ENCODE measurements at regions not wholly inside any gene's neighbourhood (a gene's known extent, or its start where the extent isn't known, plus 50 kb on each side); places are given as distances from the start of the nearest gene placed in this dataset.
"Not testable (repeated sequence)": the region's sequence is repeated elsewhere in the genome, so short reads cannot be mapped to it uniquely, and the experiment has no call there.

GRCh38 chr3:10693457-10693856 is 122.6 kb upstream of the SLC6A11 start:
- no peak overlapping the region for H3K4me3 Mint-ChIP-seq
- H3K9me3 Mint-ChIP-seq: peaks cover 7% of the 10 kb centered on the region
- no peaks in the 10 kb centered on the region for H3K36me3 Mint-ChIP-seq (ENCODE audit: low read depth)
- DNase-seq: no peak
- H3K27me3 Mint-ChIP-seq (ENCODE audit: low read depth, poor library complexity): peaks cover 48% of the 10 kb centered on the region
- H3K4me1 Mint-ChIP-seq: peaks cover 11% of the 10 kb centered on the region
- no peak overlapping the region for H3K27ac Mint-ChIP-seq
- TF ChIP-seq CTCF (IDR thresholded peaks at IDR 0.05): no peak

GRCh38 chr3:10694179-10694578 is 121.8 kb upstream of the SLC6A11 start:
- Mint-ChIP-seq H3K27me3 (ENCODE audit: low read depth, poor library complexity) (peaks cover 48% of the 10 kb centered on the region), H3K9me3 (peaks cover 7% of the 10 kb centered on the region), H3K27ac (no peak overlapping the region), H3K36me3 (ENCODE audit: low read depth) (no peaks in the 10 kb centered on the region), H3K4me1 (peaks cover 11% of the 10 kb centered on the region), H3K4me3 (no peak overlapping the region)
- DNase-seq: no peak
- no peak for TF ChIP-seq CTCF (IDR thresholded peaks at IDR 0.05)

- Mint-ChIP-seq H3K4me1 (peaks cover 11% of the 10 kb centered on the region), H3K27me3 (ENCODE audit: low read depth, poor library complexity) (peaks cover 47% of the 10 kb centered on the region)
- not testable (repeated sequence) for H3K27ac Mint-ChIP-seq; H3K36me3 Mint-ChIP-seq (ENCODE audit: low read depth); H3K4me3 Mint-ChIP-seq; DNase-seq; H3K9me3 Mint-ChIP-seq
Observed at GRCh38 chr3:10695186-10695585, 120.8 kb upstream of the SLC6A11 start.

- H3K27ac Mint-ChIP-seq: no peak overlapping the region
- DNase-seq: no peak
- H3K4me3 Mint-ChIP-seq: no peak overlapping the region
- TF ChIP-seq CTCF (IDR thresholded peaks at IDR 0.05): no peak
- H3K4me1 Mint-ChIP-seq: peaks cover 11% of the 10 kb centered on the region
- H3K9me3 Mint-ChIP-seq: peaks cover 7% of the 10 kb centered on the region
- no peaks in the 10 kb centered on the region for H3K36me3 Mint-ChIP-seq (ENCODE audit: low read depth)
- peaks cover 45% of the 10 kb centered on the region for H3K27me3 Mint-ChIP-seq (ENCODE audit: low read depth, poor library complexity)
Observed at GRCh38 chr3:10695595-10696285, 120.3 kb upstream of the SLC6A11 start.

GRCh38 chr3:10697918-10698317 is 118.1 kb upstream of the SLC6A11 start:
- no peak for TF ChIP-seq CTCF (IDR thresholded peaks at IDR 0.05)
- Mint-ChIP-seq H3K27ac (no peak overlapping the region), H3K4me1 (no peaks in the 10 kb centered on the region), H3K9me3 (peaks cover 7% of the 10 kb centered on the region), H3K36me3 (ENCODE audit: low read depth) (no peaks in the 10 kb centered on the region), H3K4me3 (no peak overlapping the region), H3K27me3 (ENCODE audit: low read depth, poor library complexity) (peaks cover 56% of the 10 kb centered on the region)
- no peak for DNase-seq

GRCh38 chr3:10700821-10701220 is 115.2 kb upstream of the SLC6A11 start:
- TF ChIP-seq CTCF (IDR thresholded peaks at IDR 0.05): no peak
- no peaks in the 10 kb centered on the region for H3K4me1 Mint-ChIP-seq
- no peak overlapping the region for H3K4me3 Mint-ChIP-seq
- H3K27ac Mint-ChIP-seq: no peak overlapping the region
- no peaks in the 10 kb centered on the region for H3K36me3 Mint-ChIP-seq (ENCODE audit: low read depth)
- DNase-seq: no peak
- peaks cover 79% of the 10 kb centered on the region for H3K27me3 Mint-ChIP-seq (ENCODE audit: low read depth, poor library complexity)
- no peaks in the 10 kb centered on the region for H3K9me3 Mint-ChIP-seq
